HCT116 (cell line): ENCODE measurements at regions not wholly inside any gene's neighbourhood (a gene's known extent, or its start where the extent isn't known, plus 50 kb on each side); places are given as distances from the start of the nearest gene placed in this dataset.

ENCODE experiments used
- ATAC-seq: fragments of 200-7000 bp; cut with Tn5 transposase; 2 replicates; pipeline ENCODE4 v1.9.1; 2020; ENCODE audit warnings: mild to moderate bottlenecking, moderate library complexity
- BruUV-seq: library from RNA; stranded (reverse); fragments of 400-500 nt; replicated peaks from 2 replicates; lab custom pipeline; 2021; lab: Mats Ljungman, UMichigan
- CTCF ChIA-PET: fragments of 300-600 bp; sonication (Branson Sonifier 250); formaldehyde crosslinking; loops from one replicate; lab custom pipeline; 2021; ENCODE audit warnings: antibody characterized with exemption; lab: Charles Lee
- POLR2A ChIA-PET: fragments of 300-600, 350-600 bp; sonication (Branson Sonifier 250); formaldehyde crosslinking; loops from one replicate; lab custom pipeline; 2021; ENCODE audit warnings: antibody characterized with exemption; lab: Charles Lee
- RAD21 ChIA-PET, 2 experiments: fragments of 300-600 bp; sonication (Branson Sonifier 250); formaldehyde crosslinking; loops; one replicate each; lab custom pipeline; 2023; ENCODE audit warnings: low total read pairs in 2 of 2; ENCODE audit not compliant: uncharacterized antibody in 2 of 2, unreplicated experiment in 2 of 2, low non-redundant PET in 1 of 2; lab: Charles Lee
- DNase-seq: peaks from one replicate; pipeline ENCODE4 v3.0.0-alpha.2; 2010; ENCODE audit warnings: low read depth, low spot score
- H2AFZ ChIP-seq: fragments of 200-600 bp; shearing (Covaris generic), sonication (generic); 2 replicates; pipeline ENCODE4 v1.6.1; 2017; ENCODE audit warnings: low read depth, mixed run types, mixed read lengths, antibody characterized with exemption, low read length; ENCODE audit not compliant: poor library complexity, severe bottlenecking
- H3K27ac ChIP-seq: 2 replicates; pipeline ENCODE4 v1.5.1; 2012; ENCODE audit warnings: low read depth, low read length
- H3K27me3 ChIP-seq: fragments of 200-600 bp; sonication (generic); 2 replicates; pipeline ENCODE4 v1.6.1; 2016; ENCODE audit warnings: mixed run types, low read length, mixed read lengths; ENCODE audit not compliant: insufficient read depth
- H3K36me3 ChIP-seq, 2 experiments: fragments of 200-500 bp in 1 of 2; fragments of 200-600 bp in 1 of 2; sonication (Bioruptor generic) in 1 of 2; sonication (generic) in 1 of 2; 2 replicates each; pipeline versions ENCODE4 v1.5.1 to v1.6.1; 2014 to 2016; ENCODE audit warnings: low read length in 2 of 2, inconsistent platforms in 1 of 2, mixed read lengths in 1 of 2, mixed run types in 1 of 2; ENCODE audit not compliant: insufficient read depth in 2 of 2, control insufficient read depth in 1 of 2
- H3K4me1 ChIP-seq, 2 experiments: fragments of 200-600 bp in 1 of 2; sonication (generic) in 1 of 2; 2 replicates each; pipeline versions ENCODE4 v1.5.1 to v1.6.1; 2012 to 2017; ENCODE audit warnings: low read length in 2 of 2, inconsistent platforms in 1 of 2, mild to moderate bottlenecking in 1 of 2, mixed read lengths in 1 of 2, mixed run types in 1 of 2, moderate library complexity in 1 of 2; ENCODE audit not compliant: insufficient read depth in 2 of 2, control insufficient read depth in 1 of 2
- H3K4me2 ChIP-seq: fragments of 200-600 bp; sonication (generic); 2 replicates; pipeline ENCODE4 v1.6.1; 2017; ENCODE audit warnings: mixed run types, low read length, mixed read lengths
- H3K4me3 ChIP-seq, 2 experiments: fragments of 200-600 bp in 1 of 2; sonication (generic) in 1 of 2; replicated peaks in 1 of 2; 2 replicates each; pipeline ENCODE4 v1.5.1; 2011 to 2016; ENCODE audit warnings: low read length in 2 of 2, control low read depth in 1 of 2, low read depth in 1 of 2, mild to moderate bottlenecking in 1 of 2, mixed read lengths in 1 of 2, mixed run types in 1 of 2
- H3K79me2 ChIP-seq: fragments of 200-600 bp; sonication (generic); 2 replicates; pipeline ENCODE4 v1.6.1; 2017; ENCODE audit warnings: mild to moderate bottlenecking, mixed run types, low read length, moderate library complexity, mixed read lengths; ENCODE audit not compliant: insufficient read depth
- H3K9ac ChIP-seq: fragments of 200-600 bp; sonication (generic); 2 replicates; pipeline ENCODE4 v1.6.1; 2016; ENCODE audit warnings: low read length, mixed read lengths
- H3K9me2 ChIP-seq: fragments of 200-600 bp; sonication (generic), shearing (Covaris generic); 2 replicates; pipeline ENCODE4 v1.6.1; 2017; ENCODE audit warnings: mixed run types, mild to moderate bottlenecking, moderate library complexity; ENCODE audit not compliant: insufficient read depth
- H3K9me3 ChIP-seq, 2 experiments: fragments of 200-500 bp in 1 of 2; fragments of 200-600 bp in 1 of 2; sonication (Bioruptor generic) in 1 of 2; sonication (generic) in 1 of 2; 2 replicates each; pipeline ENCODE4 v1.6.1; 2014 to 2017; ENCODE audit warnings: low read length in 2 of 2, mixed read lengths in 2 of 2, inconsistent platforms in 1 of 2, low read depth in 1 of 2, mild to moderate bottlenecking in 1 of 2, mixed run types in 1 of 2, moderate library complexity in 1 of 2; ENCODE audit not compliant: control insufficient read depth in 1 of 2, insufficient read depth in 1 of 2
- H4K20me1 ChIP-seq: fragments of 200-600 bp; sonication (generic), shearing (Covaris generic); 2 replicates; pipeline ENCODE4 v1.6.1; 2017; ENCODE audit warnings: mixed run types, mild to moderate bottlenecking, moderate library complexity; ENCODE audit not compliant: insufficient read depth
- CEBPB ChIP-seq: IDR thresholded peaks from 2 replicates; pipeline ENCODE4 v1.6.1; 2012; ENCODE audit warnings: low read depth
- CTCF ChIP-seq, 3 experiments: fragments of 200-600 bp in 1 of 3; sonication (generic) in 1 of 3; IDR thresholded peaks in 2 of 3; conservative IDR thresholded peaks in 1 of 3; 2 replicates each; pipeline ENCODE4 v1.5.1; 2012 to 2017; ENCODE audit warnings: low read depth in 2 of 3, low read length in 2 of 3, antibody characterized with exemption in 1 of 3, borderline replicate concordance in 1 of 3, control low read depth in 1 of 3, mild to moderate bottlenecking in 1 of 3, mixed read lengths in 1 of 3, mixed run types in 1 of 3, moderate library complexity in 1 of 3; ENCODE audit not compliant: insufficient read depth in 1 of 3
- EGR1 ChIP-seq: IDR thresholded peaks from 2 replicates; pipeline ENCODE4 v1.6.1; 2012; ENCODE audit warnings: low read depth
- ELF1 ChIP-seq: IDR thresholded peaks from 2 replicates; pipeline ENCODE4 v1.6.1; 2012; ENCODE audit warnings: low read depth, borderline replicate concordance
- EZH2phosphoT487 ChIP-seq: fragments of 200-600 bp; IDR thresholded peaks from 2 replicates; pipeline ENCODE4 v1.6.1; 2018; ENCODE audit warnings: antibody characterized with exemption, borderline replicate concordance
- SIN3A ChIP-seq: IDR thresholded peaks from 2 replicates; pipeline ENCODE4 v1.6.1; 2012; ENCODE audit warnings: low read depth
- ZBTB33 ChIP-seq: IDR thresholded peaks from 2 replicates; pipeline ENCODE4 v1.6.1; 2011; ENCODE audit warnings: mild to moderate bottlenecking, low read length, moderate library complexity; ENCODE audit not compliant: insufficient replicate concordance; ENCODE audit errors: extremely low read depth
- ZFX ChIP-seq: fragments of 450-650 bp; IDR thresholded peaks from 2 replicates; pipeline ENCODE4 v1.6.1; 2017
- intact Hi-C: fragments of 100-400 bp; cut with micrococcal nuclease; formaldehyde crosslinking; loops from 2 replicates; pipeline ENCODE4 v1.10.0; 2022

- H4K20me1 ChIP-seq = no peaks in the 10 kb centered on the region
- no peaks in the 10 kb centered on the region for H3K36me3 ChIP-seq
- intact Hi-C loops = no loop called here
- H3K9me2 ChIP-seq = no peaks in the 10 kb centered on the region
- TF ChIP-seq EGR1 (no peak), CEBPB (no peak), ZFX (no peak)
- DNase-seq (no peak), ATAC-seq (no peak)
- H3K27me3 ChIP-seq = no peaks in the 10 kb centered on the region
- no peak overlapping the region for H2AFZ ChIP-seq
- POLR2A ChIA-PET = no interaction called here
- no peak overlapping the region for H3K4me3 ChIP-seq
- H3K9ac ChIP-seq = no peak overlapping the region
- CTCF ChIA-PET = no interaction called here
- RAD21 ChIA-PET = no interaction called here
- H3K27ac ChIP-seq = no peak overlapping the region
- no peak overlapping the region for H3K4me2 ChIP-seq
- peaks cover 2 to 10% of the 10 kb centered on the region in 2 experiments; a peak in 2 of 4 replicates for H3K9me3 ChIP-seq
- no TSS peak for BruUV-seq
- no peaks in the 10 kb centered on the region for H3K79me2 ChIP-seq
- no peaks in the 10 kb centered on the region for H3K4me1 ChIP-seq
Observed at GRCh38 chr9:135391759-135392158, 87.8 kb upstream of the PPP1R26 start.

- POLR2A ChIA-PET = no interaction called here
- H4K20me1 ChIP-seq = no peaks in the 10 kb centered on the region
- CTCF ChIA-PET = no interaction called here
- H3K4me1 ChIP-seq = peaks cover 0 to 4% of the 10 kb centered on the region in 2 experiments; a peak in 1 of 4 replicates
- intact Hi-C loops = no loop called here
- DNase-seq (no peak), ATAC-seq (no peak)
- H3K36me3 ChIP-seq = no peaks in the 10 kb centered on the region
- no peaks in the 10 kb centered on the region for H3K9me2 ChIP-seq
- no peaks in the 10 kb centered on the region for H3K27me3 ChIP-seq
- TF ChIP-seq ZBTB33 (no peak), ELF1 (no peak), SIN3A (no peak), EZH2phosphoT487 (no peak), CTCF (IDR thresholded peaks at IDR 0.05 in 2 of 3, conservative IDR thresholded peaks at IDR 0.05 in 1 of 3; ENCODE audit: borderline replicate concordance in 1 of 3, insufficient read depth in 1 of 3, low read depth in 2 of 3, low read length in 2 of 3) (no peak)
- no peaks in the 10 kb centered on the region for H3K79me2 ChIP-seq
- H2AFZ ChIP-seq = no peak overlapping the region
- H3K9me3 ChIP-seq = peaks cover 4 to 12% of the 10 kb centered on the region in 2 experiments; a peak in 2 of 4 replicates
- RAD21 ChIA-PET = no interaction called here
- no peak overlapping the region for H3K4me3 ChIP-seq
- no peak overlapping the region for H3K4me2 ChIP-seq
- no TSS peak for BruUV-seq
- no peak overlapping the region for H3K9ac ChIP-seq
- H3K27ac ChIP-seq = no peak overlapping the region
Observed at GRCh38 chr9:135392511-135392910, 87.1 kb upstream of the PPP1R26 start.
